ENCODE measurements at regions not wholly inside any gene's neighbourhood (a gene's known extent, or its start where the extent isn't known, plus 50 kb on each side); places are given as distances from the start of the nearest gene placed in this dataset.

GRCh38 chr10:56623064-56623463 is 262.0 kb upstream of the ZWINT start:
- ATAC-seq (ENCODE audit: low FRiP score) (no peak), DNase-seq (ENCODE audit: low spot score) (no peak)
- TF ChIP-seq CTCF (IDR thresholded peaks at IDR 0.05): no peak

GRCh38 chr10:56622335-56622973 is 261.4 kb upstream of the ZWINT start:
- TF ChIP-seq CTCF (IDR thresholded peaks at IDR 0.05): no peak
- no peak for DNase-seq (ENCODE audit: low spot score)

GRCh38 chr10:56606202-56606601 is 245.1 kb upstream of the ZWINT start:
- TF ChIP-seq CTCF (IDR thresholded peaks at IDR 0.05): no peak
- DNase-seq (ENCODE audit: low spot score) (no peak), ATAC-seq (ENCODE audit: low FRiP score) (no peak)

More at GRCh38 chr10:56622335-56622973, 261.4 kb upstream of the ZWINT start:
- no peak for ATAC-seq (ENCODE audit: low FRiP score)

DNA sequence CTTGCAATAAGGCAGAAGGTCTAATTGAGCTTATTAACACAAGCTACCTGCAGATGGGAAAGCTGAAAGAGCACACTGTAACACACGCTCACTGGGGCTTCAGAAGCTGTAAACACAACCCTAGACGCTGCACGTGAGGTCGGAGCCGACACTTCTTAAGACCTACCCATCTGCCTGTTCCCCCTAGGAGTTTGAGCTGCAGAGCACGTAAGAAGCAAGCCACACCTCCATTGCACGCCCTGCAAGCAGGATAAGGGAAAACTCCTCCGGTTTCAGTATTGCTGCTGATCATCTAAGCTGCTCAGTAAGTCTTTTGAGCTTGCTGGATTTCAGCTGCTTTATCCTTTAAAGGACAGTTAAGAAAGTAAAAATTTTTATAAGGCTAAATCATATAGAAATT is 244.0 kb upstream of the ZWINT start:
- ATAC-seq (ENCODE audit: low FRiP score) (no peak), DNase-seq (ENCODE audit: low spot score) (no peak)
- no peak for TF ChIP-seq CTCF (IDR thresholded peaks at IDR 0.05)

DNA sequence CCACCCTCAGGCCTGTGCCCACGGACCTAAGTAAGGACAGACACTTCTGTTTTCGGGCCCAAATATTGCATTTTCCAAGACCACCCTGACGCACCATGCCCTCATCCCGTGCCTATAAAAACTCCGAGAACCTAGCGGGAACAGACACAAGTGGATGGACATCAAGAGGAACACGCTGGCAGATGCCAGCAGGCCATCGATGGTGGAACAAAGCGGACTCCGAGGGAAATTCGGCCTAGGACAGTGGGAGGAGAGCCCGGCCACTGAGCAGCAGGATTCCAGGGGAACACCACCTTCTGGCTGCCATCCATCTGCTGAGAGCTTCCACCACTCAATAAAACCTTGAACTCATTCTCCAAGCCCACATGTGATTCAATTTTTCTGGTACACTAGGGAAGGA is 243.6 kb upstream of the ZWINT start:
- no peak for TF ChIP-seq CTCF (IDR thresholded peaks at IDR 0.05)

DNA sequence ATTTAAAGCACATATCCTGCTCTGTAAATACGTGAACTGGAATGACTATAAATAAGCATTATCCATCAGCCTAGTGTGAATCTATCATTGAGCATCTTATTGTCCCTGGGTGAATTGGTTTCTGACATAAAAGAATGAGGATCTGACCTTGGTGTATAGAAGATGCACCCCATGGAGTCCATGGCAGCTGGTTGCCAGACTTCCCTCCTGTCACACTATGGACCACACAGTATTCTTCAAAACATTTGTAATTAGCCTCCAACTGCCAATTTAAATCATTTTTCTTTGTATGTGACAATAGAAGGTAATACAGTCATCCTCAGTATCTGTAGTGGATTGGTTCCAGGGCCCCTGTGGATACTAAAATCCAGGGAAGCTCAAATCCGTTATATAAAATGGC is 238.1 kb upstream of the ZWINT start:
- ATAC-seq (ENCODE audit: low FRiP score) (no peak), DNase-seq (ENCODE audit: low spot score) (no peak)
- TF ChIP-seq CTCF (IDR thresholded peaks at IDR 0.05): no peak

More for the DNA sequence above, 243.6 kb upstream of the ZWINT start:
- DNase-seq (ENCODE audit: low spot score) (no peak), ATAC-seq (ENCODE audit: low FRiP score) (no peak)

DNA sequence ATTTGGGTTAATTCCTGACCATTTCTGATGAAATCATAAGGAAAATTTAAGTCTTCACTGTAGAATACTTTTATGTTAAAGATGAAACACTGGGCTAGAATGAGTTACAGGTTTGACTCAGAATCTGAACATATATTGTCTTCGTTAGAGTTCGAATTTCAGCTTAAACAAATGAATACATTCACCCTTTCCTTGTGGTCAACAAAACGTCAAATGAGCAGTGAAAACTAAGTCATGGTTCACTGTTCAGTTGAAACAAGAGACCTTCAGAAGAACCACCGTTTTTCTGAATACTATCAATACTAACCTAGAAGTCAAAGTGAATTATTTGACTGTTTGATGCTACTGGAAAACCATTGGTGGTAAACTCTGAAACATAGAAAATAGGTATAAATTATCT is 235.2 kb upstream of the ZWINT start:
- ATAC-seq (ENCODE audit: low FRiP score) (no peak), DNase-seq (ENCODE audit: low spot score) (no peak)
- no peak for TF ChIP-seq CTCF (IDR thresholded peaks at IDR 0.05)
